HEK293T (cell line): ENCODE measurements at regions not wholly inside any gene's neighbourhood (a gene's known extent, or its start where the extent isn't known, plus 50 kb on each side); places are given as distances from the start of the nearest gene placed in this dataset.

Experiments
- ELF4 ChIP-seq: fragments of 450-650 bp; IDR thresholded peaks from 2 replicates; pipeline ENCODE4 v1.6.1; 2017; ENCODE audit warnings: antibody characterized with exemption
- NFRKB ChIP-seq: fragments of 450-650 bp; IDR thresholded peaks from 2 replicates; pipeline ENCODE4 v1.6.1; 2016; ENCODE audit warnings: mild to moderate bottlenecking, moderate library complexity
- TARDBP ChIP-seq: fragments of 450-650 bp; IDR thresholded peaks from 2 replicates; pipeline ENCODE4 v1.6.1; 2016

GRCh38 chr5:27318701-27319100 lies 280.3 kb upstream of the CDH9 start:
- TF ChIP-seq TARDBP, result no peak
- no peak for TF ChIP-seq NFRKB
- TF ChIP-seq ELF4, result no peak
